Stimulated activated memory B cell treated with anti-CD40 and anti-IgM and Interleukin-4, amounts not matched to agents 10 μg/mL and 1 μg/mL and 100 μg/mL, for 72 hours (primary cell): ENCODE measurements at regions not wholly inside any gene's neighbourhood (a gene's known extent, or its start where the extent isn't known, plus 50 kb on each side); places are given as distances from the start of the nearest gene placed in this dataset.

Experiments
- ATAC-seq: fragments of 150-1000 bp; cut with Tn5 transposase; 2 replicates; pipeline ENCODE4 v1.10.0; 2021
- H3K27ac Mint-ChIP-seq: one replicate; pipeline ENCODE4 v1.8.0; 2022; ENCODE audit warnings: mild to moderate bottlenecking, mixed read lengths
- H3K27me3 Mint-ChIP-seq: one replicate; pipeline ENCODE4 v1.8.0; 2022; ENCODE audit warnings: mixed read lengths
- H3K36me3 Mint-ChIP-seq: one replicate; pipeline ENCODE4 v1.8.0; 2022; ENCODE audit warnings: mixed read lengths
- H3K4me1 Mint-ChIP-seq: one replicate; pipeline ENCODE4 v1.8.0; 2022; ENCODE audit warnings: mixed read lengths
- H3K4me3 Mint-ChIP-seq: one replicate; pipeline ENCODE4 v1.8.0; 2022; ENCODE audit warnings: mild to moderate bottlenecking, moderate library complexity, mixed read lengths
- H3K9me3 Mint-ChIP-seq: one replicate; pipeline ENCODE4 v1.8.0; 2022; ENCODE audit warnings: mixed read lengths

DNA sequence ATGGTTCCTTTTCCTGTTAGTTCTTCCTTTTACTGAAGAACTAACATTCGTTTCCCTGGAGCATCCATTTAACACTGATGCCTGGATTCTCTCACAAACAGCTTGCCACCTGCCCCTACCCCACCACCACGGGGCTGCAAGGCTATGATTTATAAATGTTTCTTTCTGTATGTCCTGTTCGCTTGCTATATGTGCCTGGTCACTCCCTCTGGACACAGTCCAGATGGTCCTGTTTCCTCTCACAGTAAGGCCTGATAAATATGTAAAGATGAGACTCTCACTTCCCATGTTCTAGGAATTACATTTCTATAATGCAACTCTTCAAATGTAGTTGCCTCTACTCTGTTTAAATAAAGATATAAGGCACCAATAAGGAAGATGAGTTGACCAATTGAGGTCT, 146.4 kb upstream of the SHB start:
- H3K4me1 Mint-ChIP-seq, result no peaks in the 10 kb centered on the region
- H3K4me3 Mint-ChIP-seq, result no peak overlapping the region
- H3K27me3 Mint-ChIP-seq, result peaks cover 12% of the 10 kb centered on the region
- no peak overlapping the region for H3K27ac Mint-ChIP-seq
- no peak for ATAC-seq
- peaks cover 4% of the 10 kb centered on the region for H3K9me3 Mint-ChIP-seq
- H3K36me3 Mint-ChIP-seq, result no peaks in the 10 kb centered on the region

DNA sequence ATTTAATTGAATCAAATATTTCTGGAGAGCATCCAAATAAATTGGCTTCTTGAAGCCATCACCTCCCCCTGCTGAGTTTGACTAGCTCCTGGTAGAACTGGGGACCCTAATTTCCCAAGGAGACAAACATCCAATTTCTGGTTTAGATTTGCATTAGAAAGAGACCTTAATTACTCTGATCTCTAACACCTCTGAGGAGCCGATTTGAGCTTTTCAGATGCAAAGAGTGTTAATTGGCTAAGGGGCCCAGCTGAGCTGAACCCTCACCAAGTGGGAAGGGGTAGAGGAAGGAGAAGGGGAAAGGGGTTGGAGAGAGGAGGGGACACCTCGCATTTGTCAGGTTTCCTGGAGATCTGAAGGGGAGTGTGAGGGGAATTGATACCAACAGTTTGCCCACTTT, 145.4 kb upstream of the SHB start:
- Mint-ChIP-seq H3K27ac (no peak overlapping the region), H3K27me3 (peaks cover 20% of the 10 kb centered on the region), H3K9me3 (peaks cover 2% of the 10 kb centered on the region), H3K4me3 (no peak overlapping the region), H3K4me1 (no peaks in the 10 kb centered on the region), H3K36me3 (no peaks in the 10 kb centered on the region)
- ATAC-seq, result no peak

DNA sequence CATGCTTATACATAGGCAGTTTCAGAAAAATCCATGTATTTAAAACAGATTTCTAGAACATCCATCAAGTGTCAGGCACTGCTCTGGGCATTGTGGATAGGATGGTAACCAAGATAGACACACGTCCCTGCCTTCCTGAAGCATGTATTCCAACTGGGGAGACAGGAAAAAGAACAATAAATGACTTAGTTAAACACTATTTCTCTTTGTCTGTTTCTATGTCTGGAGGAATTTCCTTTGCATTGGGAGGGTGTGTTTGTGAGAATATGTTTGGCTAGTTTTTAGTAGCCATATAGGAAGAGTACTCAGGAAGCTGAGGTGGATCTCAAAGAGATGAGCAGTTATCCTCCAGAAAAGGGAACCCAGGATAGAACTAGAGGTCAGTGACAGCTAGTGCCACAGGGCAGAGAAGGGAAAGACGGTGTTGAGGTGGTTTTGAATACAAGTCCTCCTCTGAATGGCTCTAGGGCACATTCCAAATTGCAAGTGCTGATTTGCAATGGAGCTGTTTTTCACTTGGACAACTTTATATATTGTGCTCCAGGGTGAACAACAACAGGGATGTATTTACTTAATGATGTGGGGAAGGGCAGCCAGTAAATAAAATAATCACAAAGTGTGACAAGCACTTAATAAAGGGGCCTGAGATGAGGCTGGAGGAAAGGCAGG, 144.7 kb upstream of the SHB start:
- Mint-ChIP-seq H3K4me3 (no peak overlapping the region), H3K36me3 (no peaks in the 10 kb centered on the region), H3K27ac (no peak overlapping the region), H3K4me1 (no peaks in the 10 kb centered on the region), H3K9me3 (peaks cover 2% of the 10 kb centered on the region), H3K27me3 (peaks cover 26% of the 10 kb centered on the region)
- no peak for ATAC-seq

DNA sequence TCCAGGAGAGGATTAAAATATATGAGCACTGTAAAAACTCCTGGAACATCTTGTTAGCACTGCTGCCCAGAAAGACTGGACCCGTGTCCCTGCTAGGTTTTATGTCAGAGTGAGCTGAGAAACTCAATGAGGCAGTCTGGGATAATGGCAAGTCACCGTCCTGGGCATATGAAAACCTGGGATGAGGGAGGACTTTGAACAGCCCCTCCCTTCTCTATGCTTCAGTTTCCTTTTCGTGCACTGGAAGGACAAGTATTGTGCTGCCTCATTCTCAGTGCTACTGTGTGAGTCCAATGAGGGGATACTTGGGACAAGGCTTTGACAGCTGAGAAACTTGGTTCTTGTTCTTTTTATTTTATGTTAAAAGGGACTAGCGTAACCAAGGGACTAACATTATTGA, 143.0 kb upstream of the SHB start:
- no peak overlapping the region for H3K27ac Mint-ChIP-seq
- no peak for ATAC-seq
- no peaks in the 10 kb centered on the region for H3K36me3 Mint-ChIP-seq
- no peaks in the 10 kb centered on the region for H3K4me1 Mint-ChIP-seq
- H3K9me3 Mint-ChIP-seq, result no peaks in the 10 kb centered on the region
- H3K27me3 Mint-ChIP-seq, result peaks cover 29% of the 10 kb centered on the region
- no peak overlapping the region for H3K4me3 Mint-ChIP-seq

DNA sequence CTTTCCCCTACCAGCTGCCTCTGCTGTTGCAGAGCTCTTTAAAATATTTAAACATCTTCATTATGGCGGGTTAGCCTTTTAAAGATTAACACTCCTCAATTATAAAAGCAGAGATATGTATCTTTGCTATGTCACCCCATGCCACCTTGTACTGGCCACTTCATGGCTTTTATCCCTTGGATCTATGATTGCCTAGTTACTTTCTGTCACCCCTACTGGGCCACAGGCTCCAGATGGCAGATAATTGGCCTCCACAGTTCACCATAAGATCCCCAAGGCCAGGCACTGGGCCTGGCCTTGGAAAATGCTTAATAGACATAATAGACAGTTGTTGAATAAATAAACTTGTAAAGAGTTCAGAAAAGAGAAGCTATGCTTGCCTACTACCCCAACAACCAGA, 142.0 kb upstream of the SHB start:
- Mint-ChIP-seq H3K4me1 (no peaks in the 10 kb centered on the region), H3K9me3 (no peaks in the 10 kb centered on the region), H3K36me3 (no peaks in the 10 kb centered on the region), H3K27ac (no peak overlapping the region), H3K27me3 (peaks cover 29% of the 10 kb centered on the region), H3K4me3 (no peak overlapping the region)
- no peak for ATAC-seq

DNA sequence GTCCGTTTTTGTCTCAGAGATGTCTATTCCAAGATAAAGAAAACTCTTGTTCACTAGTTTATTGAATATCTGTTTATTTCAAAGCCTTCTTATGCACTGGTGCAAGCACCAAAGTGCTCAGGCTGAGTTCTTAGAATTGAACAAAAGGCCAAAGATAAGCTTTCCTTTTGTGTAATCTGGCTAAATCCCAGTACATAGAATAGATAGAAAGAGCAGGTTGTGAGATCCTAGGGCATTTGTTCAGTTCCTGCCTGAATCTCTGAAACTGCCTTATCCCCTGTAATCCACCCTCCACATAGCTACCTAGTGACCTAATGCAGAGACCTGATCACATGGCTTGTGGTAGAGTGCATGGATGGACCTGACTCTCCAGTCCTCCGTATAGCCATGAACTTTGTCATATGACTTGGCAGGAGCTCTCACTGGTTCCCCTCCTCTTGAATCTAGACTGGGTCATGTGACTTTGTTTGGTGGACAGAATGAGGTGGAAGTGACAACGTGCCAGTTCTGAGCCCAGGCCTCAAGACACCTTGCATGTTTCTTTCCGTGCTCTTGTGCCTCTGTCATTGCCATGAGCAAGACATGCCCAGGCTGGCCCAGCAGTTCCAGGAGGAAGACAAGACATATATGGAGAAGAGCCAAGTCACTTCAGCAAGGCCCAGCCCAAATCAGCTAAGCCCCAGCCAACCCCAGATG, 139.3 kb upstream of the SHB start:
- no peaks in the 10 kb centered on the region for H3K4me1 Mint-ChIP-seq

DNA sequence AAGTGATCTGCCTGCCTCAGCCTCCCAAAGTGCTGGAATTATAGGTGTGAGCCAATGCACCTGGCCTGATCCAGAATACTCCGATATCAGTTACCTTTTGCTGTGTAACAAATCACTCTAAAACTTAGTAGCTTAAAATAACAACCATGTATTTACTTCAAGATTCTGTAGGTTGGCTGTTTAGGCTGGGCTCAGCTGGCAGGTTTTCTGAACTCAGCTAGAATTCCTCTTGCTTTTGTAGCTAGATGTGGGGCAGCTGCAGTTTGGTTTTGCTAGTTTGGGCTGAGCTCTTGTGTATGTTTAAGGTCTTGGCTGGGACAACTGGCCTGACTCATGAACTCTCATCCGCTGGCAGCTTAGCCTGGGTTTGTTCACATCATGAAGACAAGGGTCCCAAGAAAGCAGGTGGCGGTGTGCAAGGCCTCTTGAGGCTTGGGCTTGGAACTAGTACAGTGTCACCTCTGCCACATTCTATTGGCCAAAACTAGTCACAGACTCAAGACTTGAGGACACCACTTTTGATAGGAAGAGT, 138.3 kb upstream of the SHB start:
- H3K4me3 Mint-ChIP-seq, result no peak overlapping the region
- H3K27ac Mint-ChIP-seq, result no peak overlapping the region
- no peaks in the 10 kb centered on the region for H3K4me1 Mint-ChIP-seq
- H3K9me3 Mint-ChIP-seq, result no peaks in the 10 kb centered on the region
- no peak for ATAC-seq
- peaks cover 27% of the 10 kb centered on the region for H3K27me3 Mint-ChIP-seq
- H3K36me3 Mint-ChIP-seq, result no peaks in the 10 kb centered on the region

More for the DNA sequence above, 139.3 kb upstream of the SHB start:
- Mint-ChIP-seq H3K9me3 (no peaks in the 10 kb centered on the region), H3K27me3 (peaks cover 29% of the 10 kb centered on the region), H3K4me3 (no peak overlapping the region), H3K27ac (no peak overlapping the region), H3K36me3 (no peaks in the 10 kb centered on the region)
- no peak for ATAC-seq

DNA sequence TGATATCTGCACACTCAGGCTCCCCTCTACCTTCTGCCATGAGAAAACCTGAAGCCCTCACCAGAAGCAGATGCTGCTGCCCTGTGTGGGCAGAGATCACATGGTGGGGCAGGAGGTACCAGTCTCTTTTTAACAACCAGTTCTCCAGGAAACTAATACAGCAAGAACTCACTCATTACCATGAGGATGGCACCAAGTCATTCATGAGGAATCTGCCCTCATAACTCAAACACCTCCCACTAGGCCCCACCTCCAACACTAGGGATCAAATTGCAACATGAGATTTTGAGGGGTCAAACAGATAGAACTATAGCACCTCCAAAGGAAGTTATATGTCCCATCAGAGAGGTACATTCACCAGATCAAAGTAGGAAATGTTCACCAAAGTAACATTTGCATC, 136.3 kb upstream of the SHB start:
- H3K27me3 Mint-ChIP-seq, result peaks cover 31% of the 10 kb centered on the region
- no peaks in the 10 kb centered on the region for H3K36me3 Mint-ChIP-seq
- no peak overlapping the region for H3K27ac Mint-ChIP-seq
- peaks cover 2% of the 10 kb centered on the region for H3K9me3 Mint-ChIP-seq
- no peaks in the 10 kb centered on the region for H3K4me1 Mint-ChIP-seq
- ATAC-seq, result no peak
- no peak overlapping the region for H3K4me3 Mint-ChIP-seq

DNA sequence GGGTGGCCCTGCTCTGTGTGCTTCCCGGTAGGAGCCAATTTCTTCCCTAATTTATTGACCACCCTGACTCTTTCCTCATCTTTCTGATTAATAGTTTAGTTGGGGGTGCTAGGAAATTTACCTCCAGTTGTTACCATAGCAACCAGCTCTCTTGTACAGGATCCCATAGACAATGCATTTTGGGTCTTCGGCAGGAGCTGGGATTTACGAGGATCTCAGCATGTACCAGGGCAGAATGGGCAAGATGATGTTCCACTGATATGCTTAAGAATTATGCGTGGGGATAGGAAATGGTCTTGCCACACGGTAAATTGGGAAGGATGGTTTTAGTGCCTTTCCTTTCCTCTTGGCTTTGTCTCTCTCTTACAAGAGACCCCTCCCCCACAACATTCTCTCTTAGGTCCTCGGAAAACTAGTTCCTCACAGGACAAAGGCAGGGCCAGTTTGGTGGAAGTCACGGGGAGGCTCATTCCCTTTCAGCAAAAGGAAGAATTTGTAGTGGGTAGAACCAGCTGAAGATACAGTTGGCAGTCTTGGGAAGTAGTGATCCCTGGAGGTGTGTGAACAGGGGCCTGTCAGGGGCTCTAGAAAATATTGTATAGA, 133.4 kb upstream of the SHB start:
- Mint-ChIP-seq H3K27me3 (peaks cover 23% of the 10 kb centered on the region), H3K4me1 (no peaks in the 10 kb centered on the region), H3K9me3 (peaks cover 2% of the 10 kb centered on the region), H3K27ac (no peak overlapping the region), H3K4me3 (no peak overlapping the region), H3K36me3 (no peaks in the 10 kb centered on the region)
- no peak for ATAC-seq

DNA sequence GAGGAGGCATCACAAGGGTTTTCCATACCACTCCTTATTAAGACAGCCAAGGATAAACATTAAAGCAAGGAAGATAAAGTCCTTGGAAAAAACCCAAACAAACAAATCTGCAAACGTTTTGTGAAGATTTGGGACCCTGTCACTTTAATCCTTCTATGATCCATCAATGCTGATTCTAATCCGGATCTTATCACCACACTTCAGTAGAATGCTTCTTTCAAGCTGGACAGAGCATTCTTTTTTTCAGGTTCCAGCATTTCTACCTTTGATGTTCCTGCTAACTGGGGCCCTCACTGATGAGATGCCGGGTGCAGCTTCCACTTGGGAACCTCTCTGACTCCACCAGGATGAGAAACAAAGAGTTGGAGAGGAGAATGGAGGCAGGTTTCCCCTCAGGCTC, 132.8 kb upstream of the SHB start:
- Mint-ChIP-seq H3K4me1 (no peaks in the 10 kb centered on the region), H3K27me3 (peaks cover 26% of the 10 kb centered on the region), H3K9me3 (peaks cover 2% of the 10 kb centered on the region), H3K27ac (no peak overlapping the region), H3K4me3 (no peak overlapping the region), H3K36me3 (no peaks in the 10 kb centered on the region)
- ATAC-seq, result no peak

DNA sequence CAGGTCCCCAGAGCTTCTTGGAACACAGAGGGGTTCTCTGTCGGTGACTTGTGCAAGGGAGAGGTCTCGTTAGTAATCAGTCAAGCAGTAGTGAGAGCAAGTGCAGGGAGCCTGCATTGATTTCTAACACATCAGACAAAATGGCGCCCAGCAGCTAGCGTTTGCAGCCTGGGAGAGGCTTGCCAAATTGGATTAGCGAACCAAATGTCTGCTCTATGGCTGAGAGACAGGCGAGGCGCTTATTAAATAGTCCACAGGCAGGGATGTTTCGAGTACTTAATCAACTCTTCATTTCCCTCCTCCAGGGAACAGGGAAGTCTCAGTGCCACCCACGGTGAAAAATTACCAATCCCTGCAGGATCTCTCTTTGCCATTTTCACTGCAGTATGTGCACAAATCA, 131.4 kb upstream of the SHB start:
- ATAC-seq, result no peak
- Mint-ChIP-seq H3K36me3 (no peaks in the 10 kb centered on the region), H3K27me3 (peaks cover 36% of the 10 kb centered on the region), H3K4me3 (no peak overlapping the region), H3K27ac (no peak overlapping the region), H3K4me1 (no peaks in the 10 kb centered on the region), H3K9me3 (peaks cover 2% of the 10 kb centered on the region)

DNA sequence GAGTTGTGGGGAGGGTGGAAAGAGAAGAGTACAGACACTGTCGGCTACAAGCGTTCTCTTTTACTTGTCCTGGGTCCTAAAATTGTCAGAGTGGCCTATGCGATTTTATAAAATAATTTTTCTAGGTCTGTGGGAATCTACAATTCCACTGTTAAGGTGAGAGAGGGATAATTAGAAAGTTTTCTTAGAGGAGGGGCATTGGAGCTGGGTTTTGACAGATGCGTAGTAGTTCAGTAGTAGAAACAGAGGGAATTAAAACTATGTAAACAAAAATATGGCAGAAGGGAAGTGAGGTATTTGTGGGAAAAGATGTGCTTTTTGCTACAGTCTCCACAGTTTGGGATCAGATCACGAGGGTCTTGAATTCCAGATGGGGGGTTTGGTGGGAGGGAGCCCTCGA, 129.1 kb upstream of the SHB start:
- Mint-ChIP-seq H3K27me3 (peaks cover 36% of the 10 kb centered on the region), H3K36me3 (no peaks in the 10 kb centered on the region), H3K4me1 (no peaks in the 10 kb centered on the region), H3K27ac (no peak overlapping the region), H3K9me3 (peaks cover 2% of the 10 kb centered on the region), H3K4me3 (no peak overlapping the region)
- ATAC-seq, result no peak

DNA sequence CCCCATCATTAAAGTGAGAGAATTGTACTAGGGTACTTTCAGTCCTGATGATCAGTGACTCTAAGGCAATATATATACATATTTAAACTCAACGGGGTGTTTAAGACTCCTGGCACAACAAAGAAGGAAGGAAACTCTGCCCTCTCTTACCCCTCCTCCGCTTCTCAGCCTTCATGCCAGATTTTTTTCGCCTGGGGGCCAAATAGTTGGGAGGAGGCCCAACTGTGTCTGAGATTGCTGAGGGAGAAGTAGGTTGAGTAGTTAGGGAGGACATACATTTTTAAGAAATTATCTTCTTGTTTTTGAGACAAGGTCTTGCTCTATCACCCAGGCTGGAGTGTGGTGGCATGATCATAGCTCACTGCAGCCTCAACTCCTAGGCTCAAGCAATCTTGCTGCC, 127.7 kb upstream of the SHB start:
- Mint-ChIP-seq H3K36me3 (no peaks in the 10 kb centered on the region), H3K27me3 (peaks cover 30% of the 10 kb centered on the region), H3K9me3 (no peaks in the 10 kb centered on the region), H3K27ac (no peak overlapping the region), H3K4me1 (no peaks in the 10 kb centered on the region), H3K4me3 (no peak overlapping the region)
- no peak for ATAC-seq

DNA sequence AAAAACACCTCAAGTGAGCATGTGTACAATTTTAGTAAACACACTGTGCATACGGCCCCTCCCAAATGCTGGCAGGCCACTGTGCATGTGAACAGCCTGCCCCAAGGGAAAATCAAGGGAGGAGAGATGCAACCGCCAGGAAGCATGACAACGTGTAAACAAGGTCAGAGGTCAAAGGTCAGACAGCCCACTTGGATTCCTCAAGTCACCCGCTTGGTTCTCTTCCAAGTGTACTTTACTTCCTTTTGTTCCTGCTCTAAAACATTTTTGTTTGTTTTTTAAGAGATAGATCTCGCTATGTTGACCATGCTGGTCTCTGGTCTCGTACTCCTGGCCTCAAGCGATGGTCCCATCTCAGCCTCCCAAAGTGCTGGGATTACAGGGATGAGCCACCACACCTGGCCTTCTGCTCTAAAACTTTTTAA, 126.7 kb upstream of the SHB start:
- H3K4me1 Mint-ChIP-seq, result no peaks in the 10 kb centered on the region
- no peak overlapping the region for H3K27ac Mint-ChIP-seq
- no peak for ATAC-seq
- H3K36me3 Mint-ChIP-seq, result no peaks in the 10 kb centered on the region
- no peaks in the 10 kb centered on the region for H3K9me3 Mint-ChIP-seq
- peaks cover 22% of the 10 kb centered on the region for H3K27me3 Mint-ChIP-seq
- H3K4me3 Mint-ChIP-seq, result no peak overlapping the region

DNA sequence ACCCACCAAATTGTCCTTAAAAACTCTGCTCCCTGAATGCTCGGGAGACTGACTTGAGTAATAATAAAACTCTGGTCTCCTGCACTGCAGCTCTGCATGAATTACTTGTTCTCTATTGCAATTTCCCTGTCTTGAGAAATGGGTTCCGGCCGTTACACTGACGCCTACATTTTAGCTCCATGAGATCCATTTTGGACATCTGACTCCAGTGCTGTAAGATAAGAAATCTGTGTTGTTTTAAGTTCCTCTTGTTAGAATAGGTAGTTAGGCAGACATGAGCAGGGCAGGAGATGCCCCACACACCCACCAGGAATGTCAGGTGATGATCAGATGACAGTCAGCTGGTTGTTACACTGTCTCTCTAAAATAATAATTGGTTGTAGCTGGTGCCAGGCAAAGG, 125.8 kb upstream of the SHB start:
- Mint-ChIP-seq H3K27me3 (peaks cover 22% of the 10 kb centered on the region), H3K27ac (no peak overlapping the region), H3K36me3 (no peaks in the 10 kb centered on the region), H3K4me1 (no peaks in the 10 kb centered on the region), H3K4me3 (no peak overlapping the region), H3K9me3 (no peaks in the 10 kb centered on the region)
- ATAC-seq, result no peak

DNA sequence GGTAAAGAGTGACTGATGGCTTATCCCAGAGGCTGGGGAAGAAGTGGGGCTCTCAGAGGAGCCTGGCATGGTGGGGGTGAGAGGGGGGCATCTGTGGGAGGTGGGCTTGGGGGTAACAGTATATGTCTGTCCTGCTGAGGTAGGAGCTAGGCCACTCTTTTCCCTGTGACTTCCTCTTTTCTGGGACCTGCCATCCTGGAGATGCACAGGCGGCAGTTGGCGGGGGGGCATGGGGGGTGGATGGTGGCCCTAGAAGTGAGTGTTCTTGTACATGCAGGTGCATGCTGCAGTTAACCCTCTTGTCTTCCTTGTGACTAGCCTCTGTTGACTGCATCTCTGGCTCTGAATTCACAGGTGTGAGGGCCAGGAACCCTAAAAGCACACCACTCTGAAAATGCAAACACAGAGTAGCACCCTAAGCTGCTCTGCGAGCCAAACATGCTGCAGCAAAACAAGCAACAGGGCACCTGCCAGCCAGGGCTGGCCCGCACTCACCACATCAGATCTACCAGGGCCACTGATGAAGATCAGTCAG, 123.8 kb upstream of the SHB start:
- no peaks in the 10 kb centered on the region for H3K4me1 Mint-ChIP-seq
- no peak overlapping the region for H3K27ac Mint-ChIP-seq
- no peak overlapping the region for H3K4me3 Mint-ChIP-seq
- peaks cover 5% of the 10 kb centered on the region for H3K9me3 Mint-ChIP-seq
- no peaks in the 10 kb centered on the region for H3K36me3 Mint-ChIP-seq
- ATAC-seq, result no peak
- H3K27me3 Mint-ChIP-seq, result peaks cover 23% of the 10 kb centered on the region
